OCI-M2 (cell line): ENCODE measurements at regions not wholly inside any gene's neighbourhood (a gene's known extent, or its start where the extent isn't known, plus 50 kb on each side); places are given as distances from the start of the nearest gene placed in this dataset.

ENCODE experiments used
- DNase-seq: peaks from one replicate; lab custom pipeline; 2025; ENCODE audit not compliant: unreplicated experiment; lab: John Stamatoyannopoulos, UW

DNA sequence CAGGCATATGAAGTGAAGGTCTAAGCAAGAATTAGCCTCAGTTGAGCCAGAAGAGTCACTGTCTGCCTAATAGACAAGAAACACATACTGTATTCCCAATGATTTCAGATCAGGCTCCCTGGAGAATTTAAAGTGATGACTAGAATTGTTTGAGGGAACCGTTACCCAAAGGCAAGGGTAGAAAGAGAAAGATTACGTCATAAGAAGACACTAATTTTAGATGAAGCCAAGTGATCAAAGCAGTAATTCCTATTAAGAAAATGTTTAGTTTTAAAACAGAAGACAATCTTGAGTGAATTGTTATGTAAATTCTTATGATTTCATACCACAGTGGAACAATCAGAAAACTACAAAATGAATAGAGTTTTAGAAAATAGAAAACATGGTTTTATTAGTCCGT is 194.5 kb upstream of the ARSJ start:
- no peak for DNase-seq

DNA sequence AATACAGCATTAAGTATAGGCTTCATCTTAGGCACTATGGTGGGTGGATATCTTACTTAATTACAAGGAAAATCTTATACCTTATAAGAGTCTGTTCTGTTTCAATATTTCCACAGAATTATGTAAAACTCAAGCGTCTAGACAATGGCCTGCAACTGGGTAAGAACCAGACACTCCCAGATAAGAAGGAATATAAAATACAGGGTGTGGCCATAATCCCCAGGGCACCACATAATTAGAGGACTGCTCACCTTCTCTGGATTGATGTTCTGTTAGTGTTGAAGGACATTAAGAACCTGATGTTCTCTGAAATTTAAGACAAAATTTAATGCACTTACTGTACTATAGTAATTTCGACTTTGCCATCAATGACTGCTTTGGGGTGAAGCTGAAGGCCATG is 198.2 kb upstream of the ARSJ start:
- DNase-seq = no peak

DNA sequence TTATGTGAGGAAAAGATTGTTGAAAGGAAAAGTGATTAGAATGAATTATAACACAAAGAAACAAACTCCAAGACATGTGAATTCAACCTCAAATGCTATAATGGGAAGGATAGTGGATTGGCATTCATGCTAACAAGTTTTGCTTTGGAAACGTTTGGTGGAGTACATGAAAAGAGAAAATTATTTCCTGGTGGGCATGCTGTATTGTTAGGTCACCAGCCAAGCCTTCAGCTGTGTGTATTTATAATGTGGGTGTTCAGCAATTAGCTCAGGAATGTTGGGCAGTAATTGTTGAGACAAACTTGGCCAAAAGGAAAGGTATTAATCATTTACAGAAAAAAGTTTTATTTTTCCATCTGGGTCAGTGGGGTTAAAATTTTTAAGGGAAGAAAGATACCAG is 198.9 kb upstream of the ARSJ start:
- DNase-seq = no peak

DNA sequence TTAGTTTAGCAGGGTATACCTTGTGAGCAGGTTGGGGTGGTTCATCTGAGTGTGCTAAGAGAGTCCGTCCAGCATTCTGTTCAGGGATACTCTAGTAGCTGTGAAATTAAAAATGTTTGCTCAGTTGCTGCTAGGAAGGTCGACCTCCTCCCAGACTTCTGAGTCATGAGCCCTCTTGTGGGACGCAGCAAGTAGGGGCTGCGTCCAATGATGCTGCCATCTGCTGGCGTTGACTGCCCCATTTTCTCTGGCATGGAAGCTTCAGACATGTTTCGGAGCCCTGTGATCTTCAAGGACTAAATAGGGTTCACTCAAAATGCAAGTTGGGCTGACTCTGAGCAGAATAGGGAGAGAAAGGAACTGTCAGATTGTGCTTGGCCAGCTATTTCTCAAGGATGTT is 201.0 kb upstream of the ARSJ start:
- DNase-seq = no peak

DNA sequence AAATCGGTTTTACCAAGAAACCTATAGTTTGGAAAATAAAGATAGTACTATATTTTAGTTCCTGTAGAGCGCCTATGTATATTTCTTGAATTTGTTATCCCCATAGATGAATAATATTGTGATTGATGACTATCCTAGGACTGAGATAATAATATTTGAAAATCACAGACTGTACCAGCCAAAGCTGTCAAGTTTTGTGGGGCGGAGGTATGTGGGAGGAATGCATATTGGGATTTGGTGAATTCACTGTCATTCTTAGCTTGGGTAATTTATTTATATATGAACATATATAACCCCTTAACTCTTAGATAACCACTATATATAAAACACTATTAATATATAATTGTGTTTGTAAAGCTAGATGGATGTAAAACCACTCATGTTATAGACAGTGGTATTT is 205.5 kb upstream of the ARSJ start:
- no peak for DNase-seq

DNA sequence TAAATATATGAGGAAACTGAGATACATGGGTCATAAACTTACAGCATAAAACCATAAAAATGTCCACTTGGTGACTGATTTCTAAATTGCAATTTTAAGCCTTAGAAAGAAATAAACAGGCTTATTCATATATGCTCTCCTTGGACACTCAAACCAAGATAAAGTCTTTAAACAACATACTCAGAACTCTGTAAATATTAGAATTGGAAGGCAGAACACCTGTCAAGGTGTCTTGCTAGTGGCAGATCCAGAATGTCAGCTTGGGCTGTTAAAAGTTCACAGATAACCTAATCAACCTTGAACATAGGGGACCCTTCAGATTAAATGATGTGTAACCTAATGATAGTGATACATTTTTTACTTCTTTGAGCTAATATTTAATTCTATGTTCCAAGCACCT is 208.1 kb upstream of the ARSJ start:
- no peak for DNase-seq

DNA sequence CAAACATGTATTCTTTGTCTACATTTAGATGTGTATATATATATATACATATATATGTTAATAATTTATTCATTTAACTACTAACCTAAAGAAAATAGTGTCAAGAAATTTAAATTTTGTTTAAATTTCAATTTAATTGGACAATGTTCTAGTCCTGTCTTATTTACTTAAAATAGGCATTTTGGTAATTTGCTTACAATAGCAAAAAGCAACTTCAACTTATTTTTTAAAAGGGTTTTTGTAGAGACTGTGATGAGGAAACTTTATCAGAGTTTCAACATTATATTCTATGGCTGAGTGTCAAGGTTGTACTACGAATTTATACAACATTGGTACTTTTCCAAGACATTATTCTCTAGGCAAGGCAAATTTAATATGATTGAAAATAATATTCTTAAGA is 212.0 kb upstream of the ARSJ start:
- DNase-seq = no peak

DNA sequence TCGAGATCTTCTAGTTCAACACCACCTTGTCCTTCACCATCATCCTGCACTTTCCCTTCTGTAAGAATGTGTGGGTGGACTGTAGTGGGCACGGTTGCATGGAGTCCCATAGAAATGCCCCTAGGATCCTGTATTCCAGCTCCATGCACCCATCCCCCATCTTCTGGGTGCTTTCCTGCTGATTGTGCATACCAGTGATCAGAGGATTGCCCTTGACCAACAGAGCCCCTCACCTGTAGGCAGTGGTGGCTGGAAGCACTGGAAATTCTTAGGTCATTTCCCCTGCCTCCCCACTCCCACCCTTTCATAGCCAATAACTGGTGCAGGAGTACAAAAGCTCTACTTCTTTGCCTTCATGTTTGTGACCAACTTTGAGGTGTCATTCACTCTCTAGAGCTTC is 213.4 kb upstream of the ARSJ start:
- no peak for DNase-seq

DNA sequence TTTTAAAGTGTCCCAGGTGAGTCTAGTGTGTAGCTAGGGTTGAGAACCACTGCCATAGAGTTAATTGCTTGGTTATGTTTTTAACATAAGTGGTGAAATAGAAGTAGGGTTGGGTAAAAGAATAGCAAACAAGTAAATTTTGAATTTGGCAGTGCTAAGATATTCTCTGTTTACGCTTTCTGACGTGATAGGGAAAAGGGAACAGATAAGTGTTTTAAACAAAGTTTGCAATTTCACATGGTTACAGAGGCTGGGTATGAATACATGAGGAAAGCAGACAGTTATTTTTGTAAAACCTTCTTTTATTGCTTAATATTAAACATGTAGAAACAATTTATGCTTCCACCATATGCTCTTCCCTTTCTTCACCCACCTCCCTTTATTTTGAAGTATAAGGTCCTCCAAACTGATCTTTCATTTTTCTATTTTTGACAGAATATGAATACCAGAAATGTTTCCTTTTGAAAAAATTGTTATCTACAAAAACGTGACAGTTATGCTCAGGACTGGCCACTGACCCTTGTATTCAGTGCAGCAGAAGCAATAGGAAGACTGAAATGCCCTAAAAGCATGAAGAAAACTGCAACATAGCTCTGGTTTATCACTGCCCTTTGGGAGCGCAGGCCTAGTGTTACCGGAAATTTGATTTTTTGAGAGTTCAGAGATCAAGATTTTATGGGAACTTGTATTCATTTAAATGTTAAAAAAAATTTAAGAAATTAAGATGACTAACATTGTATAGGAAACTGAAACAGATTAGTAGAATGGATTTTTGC is 214.4 kb upstream of the ARSJ start:
- DNase-seq = no peak

DNA sequence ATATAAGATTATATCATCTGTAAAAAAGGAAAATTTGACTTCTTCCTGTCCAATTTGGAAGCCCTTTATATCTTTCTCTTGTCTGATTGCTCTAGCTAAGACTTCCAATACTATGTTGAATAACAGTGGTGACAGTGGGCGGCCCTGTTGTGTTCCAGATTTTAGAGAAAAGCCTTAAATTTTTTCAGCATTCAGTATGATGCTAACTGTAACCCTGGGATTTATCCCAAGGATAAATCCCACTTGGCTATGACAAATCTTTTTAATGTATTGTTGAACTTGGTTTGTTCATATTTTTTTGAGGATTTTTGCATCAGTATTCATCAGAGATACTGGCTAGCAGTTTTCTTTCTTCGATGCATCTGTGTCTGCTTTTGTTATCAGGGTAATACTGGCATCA is 217.2 kb upstream of the ARSJ start:
- no peak for DNase-seq

DNA sequence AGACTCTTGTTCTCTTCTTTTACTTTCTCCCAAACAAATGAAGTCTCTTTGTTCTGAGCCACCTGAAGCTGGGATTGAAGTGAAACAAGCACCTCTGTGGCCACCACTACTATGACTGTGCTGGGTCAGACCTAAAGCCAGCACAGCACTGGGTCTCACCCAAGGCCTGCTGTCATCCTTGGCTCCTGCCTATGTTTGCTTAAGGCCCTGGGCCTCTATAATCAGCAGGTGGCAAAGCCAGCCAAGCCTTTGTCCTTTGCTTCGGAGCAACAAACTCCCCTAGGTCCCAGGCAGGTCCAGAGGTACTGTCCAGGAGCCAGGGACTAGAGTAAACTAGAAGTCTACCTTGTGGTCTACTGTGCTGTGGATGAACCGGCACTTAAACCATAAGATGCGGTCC is 220.6 kb upstream of the ARSJ start:
- no peak for DNase-seq

DNA sequence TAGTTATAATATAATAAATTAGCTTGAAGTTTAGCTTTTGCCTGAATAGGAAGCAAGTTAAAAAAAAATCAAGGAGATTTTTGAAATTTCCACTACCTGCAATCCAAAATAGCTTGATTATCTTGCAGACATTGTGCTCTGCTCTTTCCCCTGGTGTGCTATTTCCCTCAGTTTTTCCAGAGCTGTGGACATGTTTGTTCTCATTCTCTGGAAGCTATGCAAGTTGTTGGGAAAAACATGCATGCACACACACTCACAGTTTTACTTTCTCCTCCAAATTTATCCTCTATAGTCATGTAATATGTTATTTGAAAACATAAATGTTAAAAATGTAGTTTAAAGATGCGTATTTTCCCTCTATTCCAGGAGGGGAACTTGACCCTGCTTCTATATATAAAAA is 225.8 kb upstream of the ARSJ start:
- no peak for DNase-seq

DNA sequence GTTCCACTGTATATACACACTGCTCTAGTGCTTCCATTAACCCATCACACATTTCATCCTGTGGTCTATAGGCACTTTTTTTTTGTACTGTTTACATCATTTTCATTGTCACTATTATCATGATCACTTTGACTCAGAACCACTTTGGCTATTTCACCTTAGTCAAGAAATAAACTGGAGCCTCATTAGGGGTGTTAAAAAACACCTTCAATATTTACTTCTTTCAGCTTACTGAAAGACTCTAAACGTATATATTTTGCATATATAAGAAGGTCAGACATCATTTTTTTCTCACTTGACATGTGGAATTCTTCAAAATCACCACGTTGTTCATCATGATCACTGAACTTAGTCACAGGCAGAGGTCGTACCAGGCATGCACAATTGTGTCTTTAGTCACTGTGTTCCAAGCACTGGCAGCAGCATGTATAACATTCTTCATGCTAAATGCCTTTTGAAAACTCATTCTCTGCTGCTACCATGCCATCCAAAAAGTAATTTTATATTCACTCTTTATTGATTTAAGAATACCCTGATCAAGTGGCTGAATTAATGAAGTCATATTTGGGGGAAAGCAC is 229.2 kb upstream of the ARSJ start:
- DNase-seq = no peak

DNA sequence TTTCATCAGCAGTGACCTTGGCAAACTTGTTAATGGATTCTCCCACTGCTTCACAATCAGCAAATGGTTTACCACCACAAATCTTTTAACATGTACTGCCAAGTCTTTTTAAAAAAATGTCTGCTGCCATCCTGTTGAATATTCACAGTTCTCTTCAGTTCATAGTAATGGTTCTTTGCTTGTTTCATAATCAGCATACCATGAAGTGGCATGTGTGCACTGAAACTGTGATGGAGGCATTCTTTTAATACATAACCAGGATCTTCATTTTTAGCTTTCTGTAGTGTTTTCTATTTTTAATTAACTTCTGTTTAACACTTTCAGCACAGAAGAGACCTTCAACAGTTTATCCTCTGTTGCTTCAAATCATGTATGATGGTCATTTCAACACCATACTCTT is 230.1 kb upstream of the ARSJ start:
- no peak for DNase-seq

DNA sequence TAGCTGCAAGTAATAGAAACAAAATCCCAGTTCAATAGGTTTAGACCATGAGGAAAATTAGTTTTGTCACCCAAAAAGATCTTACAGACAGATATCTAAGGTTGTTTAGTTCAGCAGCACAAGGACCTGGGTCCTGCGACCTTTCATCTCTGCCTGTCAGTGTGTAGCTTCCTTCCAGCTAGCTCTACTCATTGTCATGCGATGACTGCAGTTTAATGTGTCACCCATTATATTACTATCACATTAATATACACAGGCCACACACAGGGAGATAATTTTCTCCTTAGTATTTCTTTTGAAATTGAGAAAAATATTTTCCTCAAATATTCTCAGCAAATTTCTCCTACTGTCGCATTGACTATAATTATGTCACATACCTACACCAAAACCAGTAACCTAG is 232.1 kb upstream of the ARSJ start:
- DNase-seq = no peak

DNA sequence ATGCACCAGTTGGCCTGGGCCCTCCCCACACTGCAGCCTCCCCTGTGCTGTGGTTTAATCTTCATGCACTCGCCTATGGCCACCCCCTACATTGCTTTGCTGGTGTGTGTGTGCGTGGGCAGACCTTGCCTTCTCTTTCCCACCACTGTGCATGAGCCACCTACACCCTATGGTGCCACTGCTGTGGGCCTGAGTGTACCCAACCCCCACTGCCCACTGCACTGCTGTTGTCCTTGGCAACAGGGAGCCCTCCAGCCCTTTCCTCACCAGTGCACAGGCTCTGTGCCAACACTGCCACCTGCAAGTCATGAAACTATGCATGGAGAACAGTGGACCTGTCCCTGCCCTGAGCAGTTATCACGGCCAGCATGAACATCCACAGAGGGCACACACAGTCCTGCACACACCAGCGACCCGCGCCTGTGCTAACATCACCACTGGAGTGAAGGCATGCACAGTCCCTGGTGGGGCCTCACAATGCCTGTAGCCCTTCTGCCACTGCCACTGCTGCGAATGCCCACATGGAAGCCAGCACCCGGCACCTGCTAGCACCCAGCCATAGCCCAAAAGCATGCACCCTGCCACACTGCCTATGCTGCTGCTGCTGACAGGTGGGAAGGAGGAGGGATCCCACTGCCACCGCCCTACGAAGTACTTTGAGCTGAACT is 237.8 kb upstream of the ARSJ start:
- no peak for DNase-seq

DNA sequence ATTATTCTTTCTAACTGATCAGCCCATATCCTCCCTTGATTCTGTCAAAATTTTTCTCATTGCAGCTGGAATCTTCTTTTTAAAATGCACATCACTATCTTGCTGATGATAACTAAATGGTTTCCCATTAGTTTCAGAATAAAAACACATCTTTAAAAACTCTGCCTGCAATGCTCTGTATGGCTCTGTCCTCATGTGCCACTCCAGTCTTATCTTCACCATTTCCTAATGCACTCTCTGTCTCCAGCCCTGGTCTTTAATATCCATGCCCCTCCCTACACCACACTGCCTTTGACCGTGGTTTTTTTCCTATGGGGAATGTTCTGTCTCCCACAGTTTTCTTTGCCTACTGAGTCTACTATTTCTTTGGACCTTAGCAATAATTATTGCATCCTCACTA is 244.1 kb upstream of the ARSJ start:
- no peak for DNase-seq

DNA sequence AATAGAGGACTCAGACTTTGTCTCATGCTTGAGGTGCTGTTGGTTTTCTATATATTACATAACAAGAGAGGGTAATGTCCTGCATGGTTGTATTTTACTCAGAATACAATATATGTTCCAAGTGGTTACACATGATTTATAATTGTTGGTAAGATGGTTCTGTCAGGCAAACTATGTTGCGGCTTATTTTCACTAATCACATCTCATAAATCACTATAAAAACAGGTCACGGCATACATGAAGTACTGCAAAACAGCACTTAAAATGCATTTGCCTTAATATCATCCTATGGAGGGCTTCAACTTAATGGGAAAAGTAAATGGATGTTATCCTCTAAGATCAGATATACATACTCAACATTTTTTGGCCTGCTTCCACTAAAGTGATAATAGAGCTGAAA is 246.0 kb upstream of the ARSJ start:
- no peak for DNase-seq

DNA sequence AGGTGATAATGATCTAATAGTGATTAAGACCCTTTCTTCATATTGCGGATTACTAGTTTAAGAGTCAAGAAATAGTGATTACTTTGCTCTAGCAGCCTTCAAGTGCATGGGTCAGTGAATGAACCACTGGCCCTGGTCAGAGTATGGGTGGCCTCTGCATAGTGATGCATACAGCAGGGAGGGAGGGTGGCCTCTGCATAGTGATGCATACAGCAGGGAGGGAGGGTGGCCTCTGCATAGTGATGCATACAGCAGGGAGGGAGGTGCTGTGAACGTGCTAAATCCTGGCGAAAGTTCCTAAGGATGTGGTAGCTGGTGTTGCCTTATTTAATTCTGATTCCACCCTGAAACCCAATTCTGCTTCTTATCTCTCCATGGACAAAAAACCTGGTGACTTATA is 246.7 kb upstream of the ARSJ start:
- no peak for DNase-seq

DNA sequence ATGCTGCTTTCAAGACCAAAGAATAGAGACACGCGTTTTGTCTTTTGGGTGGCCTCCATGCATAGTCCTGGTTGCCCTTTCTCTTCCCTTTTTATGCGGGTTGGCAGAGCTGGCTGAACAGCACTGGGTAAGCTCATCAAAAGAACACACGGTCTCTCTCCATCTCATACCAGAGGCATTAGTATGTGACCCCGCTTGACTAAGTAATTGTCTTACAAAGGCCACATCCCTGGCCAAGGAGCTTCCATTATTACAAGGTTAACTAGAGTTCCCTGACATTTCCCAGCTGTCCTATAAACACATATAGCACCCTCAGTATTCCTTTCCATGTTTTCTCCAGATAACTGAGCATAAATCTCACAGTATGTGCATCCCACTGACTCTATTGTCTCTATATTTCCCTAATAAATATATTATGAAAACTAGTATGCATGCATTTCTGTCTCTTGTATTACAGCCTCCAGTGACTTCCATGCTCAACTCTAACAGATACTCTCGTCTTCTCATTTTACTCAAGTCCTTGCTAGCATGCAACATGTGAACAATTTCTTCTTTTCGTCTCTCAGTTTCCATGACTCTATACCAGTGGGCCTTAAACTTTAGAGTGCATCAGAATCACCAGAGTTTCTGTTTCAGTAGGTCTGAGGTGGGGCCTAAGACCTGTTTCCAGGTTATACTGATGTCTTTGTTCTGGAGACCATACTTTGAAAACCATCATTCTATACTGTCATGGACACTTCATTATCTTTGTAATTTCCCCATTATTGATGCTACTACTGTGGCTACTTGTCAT is 247.7 kb upstream of the ARSJ start:
- DNase-seq = no peak

DNA sequence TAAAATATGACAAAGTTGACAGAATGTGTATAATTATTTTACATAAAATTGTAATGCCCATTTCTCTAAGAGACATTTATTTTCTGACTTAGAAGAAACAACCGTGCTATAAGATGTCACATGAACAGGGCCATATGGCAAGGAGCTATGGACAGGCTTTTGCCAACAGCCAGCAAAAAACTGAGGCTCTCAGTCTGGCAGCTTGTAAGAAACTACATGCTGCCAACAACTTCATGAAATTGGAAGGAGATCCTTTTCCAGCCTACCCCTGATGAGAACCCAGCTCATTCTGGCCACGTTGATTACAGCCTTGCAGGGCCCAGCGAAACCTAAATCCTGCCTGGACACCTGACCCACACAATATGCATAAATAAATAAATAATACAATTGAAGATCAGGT is 250.3 kb upstream of the ARSJ start:
- no peak for DNase-seq
